ENCODE measurements at regions not wholly inside any gene's neighbourhood (a gene's known extent, or its start where the extent isn't known, plus 50 kb on each side); places are given as distances from the start of the nearest gene placed in this dataset.
"Not testable (repeated sequence)": the region's sequence is repeated elsewhere in the genome, so short reads cannot be mapped to it uniquely, and the experiment has no call there.

DNA sequence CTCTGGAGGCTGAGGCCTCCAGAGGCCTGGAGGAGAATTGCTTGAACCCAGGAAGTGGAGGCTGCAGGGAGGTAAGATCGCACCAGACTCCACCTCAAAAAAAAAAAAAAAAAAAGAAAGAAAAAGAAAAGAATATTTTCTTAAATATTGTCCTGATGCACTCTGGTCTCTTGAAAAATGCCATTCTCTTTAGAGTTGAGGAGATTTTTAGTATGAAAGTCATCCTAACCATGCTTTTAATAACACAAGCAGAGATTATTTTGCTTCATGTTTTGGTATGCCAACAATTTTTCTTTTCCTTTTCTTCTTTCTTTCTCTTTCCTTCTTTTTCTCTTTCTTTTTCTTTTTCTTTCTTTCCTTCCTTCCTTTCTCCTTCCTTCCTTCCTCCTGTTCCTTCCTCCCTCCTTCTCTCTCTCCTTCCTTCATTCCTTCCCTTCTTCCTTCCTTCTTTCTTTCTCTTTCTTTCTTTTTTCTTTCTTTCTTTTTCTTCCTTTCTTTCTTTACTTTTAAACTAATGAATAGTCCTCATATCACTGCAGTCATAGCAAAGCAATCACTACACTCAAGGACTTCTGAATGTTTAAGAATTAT, 116.9 kb upstream of the CCNH start:
- no peak for DNase-seq (ENCODE audit: low spot score)

DNA sequence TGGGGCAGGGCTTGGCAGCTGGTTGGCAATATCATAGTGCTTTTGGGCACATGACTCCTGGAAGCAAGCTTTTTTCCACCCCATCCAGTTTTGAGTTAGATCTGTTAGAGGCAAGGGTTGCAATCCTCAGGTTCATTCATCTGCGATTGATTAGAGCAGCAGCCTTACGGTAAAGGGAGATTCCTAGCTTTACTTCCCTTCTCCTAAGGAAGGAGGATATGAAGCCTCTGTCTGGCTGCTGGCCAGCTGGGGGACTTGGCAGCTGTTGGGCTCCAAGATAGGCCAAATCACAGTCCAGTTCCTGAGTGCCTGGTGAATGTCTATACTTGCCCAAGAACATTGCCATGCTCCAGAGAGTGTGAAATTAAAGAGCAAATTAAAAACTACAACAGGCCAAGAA, 113.4 kb upstream of the CCNH start:
- no peak for DNase-seq (ENCODE audit: low spot score)

DNA sequence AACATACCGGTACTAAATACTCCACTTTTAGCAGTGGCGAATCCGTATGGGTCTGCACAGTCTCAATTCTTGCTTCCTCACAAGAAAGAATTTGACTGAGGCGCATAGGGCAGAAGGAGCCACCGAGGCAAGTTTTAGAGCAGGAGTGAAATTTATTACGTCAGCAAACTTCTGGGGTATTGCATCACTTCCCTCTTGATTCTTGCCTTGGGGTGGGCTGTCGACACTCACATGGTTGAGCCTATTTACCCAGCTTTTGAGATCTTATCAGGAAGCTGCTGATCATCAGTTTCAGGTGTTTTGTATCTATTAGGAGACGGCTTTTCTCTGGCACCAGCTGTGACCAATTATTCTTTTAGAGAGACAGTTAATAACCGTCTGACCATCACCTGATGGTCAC, 111.5 kb upstream of the CCNH start:
- no peak for DNase-seq (ENCODE audit: low spot score)

DNA sequence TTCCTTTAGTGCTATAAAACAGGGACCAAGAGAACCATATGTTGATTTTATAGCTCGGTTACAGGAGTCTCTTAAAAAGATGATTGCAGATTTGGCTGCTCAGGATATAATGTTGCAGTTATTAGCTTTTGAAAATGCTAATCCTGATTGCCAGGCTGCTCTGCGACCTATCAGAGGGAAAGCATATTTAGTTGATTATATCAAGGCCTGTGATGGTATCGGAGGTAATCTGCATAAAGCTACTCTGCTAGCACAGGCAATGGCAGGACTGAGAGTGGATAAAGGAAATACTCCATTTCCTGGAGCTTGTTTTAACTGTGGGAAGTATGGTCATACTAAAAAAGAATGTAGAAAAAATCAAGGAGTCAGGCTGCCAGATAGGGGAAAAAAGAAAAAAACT, 99.0 kb upstream of the CCNH start:
- not testable (repeated sequence) for DNase-seq (ENCODE audit: low spot score)

DNA sequence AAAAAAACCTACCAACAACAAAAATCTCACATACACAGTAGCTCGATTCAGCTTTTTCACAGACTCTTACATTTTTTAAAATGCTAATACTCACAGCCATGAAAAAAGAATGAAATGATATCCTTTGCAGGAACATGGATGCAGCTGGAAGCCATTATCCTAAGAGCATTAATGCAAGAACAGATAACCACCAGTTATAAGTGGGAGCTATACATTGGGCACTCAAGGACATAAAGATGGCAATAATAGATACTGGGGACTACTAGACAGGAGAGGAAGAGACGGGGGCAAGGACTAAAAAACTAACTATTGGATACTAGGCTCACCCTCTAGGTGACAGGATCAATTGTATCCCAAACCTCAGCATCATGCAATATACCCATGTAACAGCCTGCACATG, 90.3 kb upstream of the CCNH start:
- DNase-seq (ENCODE audit: low spot score) = no peak

DNA sequence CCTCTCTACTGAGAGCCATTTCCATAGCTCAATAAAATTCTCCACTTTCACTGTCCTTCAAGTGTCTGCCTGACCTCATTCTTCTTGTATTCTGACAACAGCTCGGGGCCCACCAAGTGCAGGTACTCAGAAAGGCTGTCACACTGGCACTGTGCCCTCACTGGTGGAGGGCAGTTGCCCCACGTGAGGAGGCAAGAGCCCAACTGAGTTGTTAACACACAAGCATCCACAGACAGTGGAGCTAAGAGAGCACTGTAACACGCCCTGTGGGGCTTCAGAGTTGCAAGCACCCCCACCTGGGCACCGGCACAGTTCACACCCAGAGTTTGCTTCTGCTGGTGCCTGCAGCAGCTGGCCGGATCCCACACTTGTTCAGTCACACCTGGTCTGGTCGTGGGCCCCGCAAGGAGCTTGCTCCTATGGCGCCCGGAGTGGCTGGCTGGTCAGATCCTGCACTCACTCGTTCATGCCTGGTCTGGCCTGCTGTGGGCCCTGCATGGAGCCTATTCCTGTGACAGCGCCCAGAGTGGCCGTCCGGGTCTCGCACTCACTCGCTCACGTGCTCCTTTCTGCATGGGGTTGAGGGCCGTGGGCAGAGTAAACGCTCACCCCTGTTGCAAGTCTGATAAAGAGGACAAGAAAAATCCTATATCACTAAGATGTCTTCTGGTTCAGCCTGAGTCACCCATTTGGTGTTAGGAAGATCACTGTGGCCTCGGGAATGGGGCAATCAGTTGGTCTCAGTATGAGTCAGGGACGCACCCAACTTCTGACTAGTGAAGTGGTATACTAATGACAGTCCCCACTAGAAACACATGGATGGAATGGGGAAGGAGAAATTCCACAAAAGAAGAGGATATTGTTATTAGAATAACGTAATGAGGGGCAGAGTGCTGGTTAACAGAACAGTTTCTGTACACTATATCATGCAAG, 87.0 kb upstream of the CCNH start:
- DNase-seq (ENCODE audit: low spot score) = no peak

Data from CD4-positive, alpha-beta T cell treated with Interleukin-15 for 4 hours (primary cell).